HG03354 (cell line): ENCODE measurements at regions not wholly inside any gene's neighbourhood (a gene's known extent, or its start where the extent isn't known, plus 50 kb on each side); places are given as distances from the start of the nearest gene placed in this dataset.
"Not testable (repeated sequence)": the region's sequence is repeated elsewhere in the genome, so short reads cannot be mapped to it uniquely, and the experiment has no call there.

ENCODE experiments used
- ATAC-seq: cut with Tn5 transposase; IDR thresholded peaks from one replicate; pipeline ENCODE4 v1.9.1; 2021; ENCODE audit warnings: mild to moderate bottlenecking; ENCODE audit not compliant: unreplicated experiment, poor library complexity, severe bottlenecking

DNA sequence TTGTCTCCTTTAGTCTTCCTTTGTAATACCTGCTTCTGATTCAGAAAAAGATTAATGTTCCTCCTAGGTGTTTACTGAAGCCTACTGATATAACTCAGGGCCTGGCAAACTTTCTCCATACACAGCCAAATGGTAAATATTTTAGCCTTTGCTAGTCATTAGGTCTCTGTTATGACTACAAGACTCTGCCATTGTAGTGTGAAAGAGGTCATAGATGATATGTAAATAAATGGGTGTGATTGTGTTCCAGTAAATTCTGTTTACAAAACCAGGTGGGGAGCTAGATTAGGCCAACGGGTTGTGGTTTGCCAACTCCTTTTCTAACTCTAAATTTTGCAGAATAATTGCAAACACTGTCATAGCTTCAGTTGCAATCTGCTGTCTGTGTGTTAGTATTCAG, 568.1 kb upstream of the GNPDA2 start:
- no peak for ATAC-seq

DNA sequence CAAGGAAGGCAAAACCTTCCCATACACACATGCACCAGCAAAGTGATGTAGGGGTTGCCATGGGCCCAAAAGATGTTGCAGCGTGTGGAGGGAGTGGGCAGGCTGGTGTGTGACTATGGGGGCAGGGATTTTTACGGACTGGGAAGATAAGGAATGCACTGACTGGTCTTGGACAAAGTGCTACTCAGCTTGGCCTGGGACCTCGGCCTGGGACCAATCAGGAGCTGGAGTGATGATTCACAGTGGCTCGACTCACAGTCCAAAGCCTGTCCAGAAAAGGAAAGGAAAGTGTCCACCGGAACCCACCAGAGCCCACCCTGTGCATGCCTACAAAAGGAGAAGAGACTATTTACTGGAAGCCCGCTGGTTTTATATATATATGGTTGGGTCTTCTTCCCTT, 567.0 kb upstream of the GNPDA2 start:
- no peak for ATAC-seq

DNA sequence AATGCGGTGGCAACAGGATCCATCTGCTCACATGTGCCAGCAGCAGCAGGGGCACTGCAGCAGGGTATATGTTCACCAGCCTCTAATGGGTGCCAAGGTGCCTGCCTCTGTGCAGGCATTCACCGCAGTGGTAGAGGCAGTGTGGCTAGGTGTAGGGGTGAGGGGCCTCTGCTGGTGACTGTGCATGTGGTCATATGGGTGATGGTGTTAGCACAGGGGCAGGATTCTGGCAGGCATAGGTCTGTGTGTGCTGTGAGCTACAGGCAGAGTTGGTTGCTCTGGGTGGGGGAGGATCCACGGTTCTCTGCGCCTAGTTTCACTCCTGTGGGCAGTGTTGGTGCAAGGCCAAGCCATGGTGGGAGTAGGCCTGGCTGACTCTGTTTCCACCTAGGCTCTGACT, 566.5 kb upstream of the GNPDA2 start:
- ATAC-seq: no peak

DNA sequence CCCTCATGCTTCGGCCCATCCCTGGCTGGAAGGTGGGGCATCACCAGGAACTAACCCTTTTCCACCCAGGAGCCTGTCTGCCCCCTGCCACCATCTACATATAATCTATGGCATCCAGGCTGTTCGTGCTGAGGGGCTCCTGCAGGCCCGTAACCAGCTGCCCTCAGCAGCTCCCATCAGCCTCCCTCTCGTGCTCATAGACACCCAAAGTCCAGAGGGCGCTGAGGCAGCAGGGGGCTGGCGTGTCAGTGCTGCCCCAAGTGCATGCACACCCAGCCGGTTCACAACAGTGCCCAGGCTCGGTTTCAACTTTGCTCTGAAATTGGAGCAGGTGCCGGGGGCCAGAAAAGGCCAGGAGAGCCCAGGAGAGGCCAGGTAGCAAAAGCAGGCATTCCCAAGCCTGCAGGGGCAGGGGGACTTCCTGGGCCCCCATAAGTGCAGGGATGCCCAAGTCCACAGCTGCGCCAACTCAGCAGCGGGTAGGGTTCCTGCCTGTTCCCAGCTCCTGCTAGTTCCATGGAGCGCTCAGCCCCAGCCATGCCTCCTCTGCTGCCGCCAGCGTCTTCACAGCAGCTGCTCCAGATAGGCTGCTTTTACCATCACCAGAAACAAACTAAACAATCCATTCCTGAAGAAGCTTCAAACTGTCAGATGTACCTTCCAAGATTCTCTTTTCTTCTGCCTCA, 558.2 kb upstream of the GNPDA2 start:
- ATAC-seq: no peak

DNA sequence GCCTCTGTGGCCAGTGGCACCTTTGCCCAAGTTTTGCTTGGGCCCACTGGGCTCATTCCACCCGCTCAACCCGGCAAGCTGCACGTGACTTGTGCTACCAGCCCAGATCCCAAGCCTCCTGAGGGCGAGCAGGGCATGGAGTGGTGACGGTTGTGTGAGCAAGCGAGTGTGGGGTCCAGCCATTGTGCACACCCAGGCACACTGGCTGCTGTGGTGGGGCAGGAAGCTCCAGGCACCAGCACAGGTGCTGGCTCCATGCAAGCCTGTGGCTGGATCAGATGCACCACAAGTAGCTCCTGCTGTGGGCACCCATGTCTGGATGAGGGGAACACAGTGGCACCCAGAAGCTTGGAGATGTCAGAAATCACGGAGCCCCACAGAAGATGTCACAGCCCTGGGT, 557.0 kb upstream of the GNPDA2 start:
- ATAC-seq: no peak

DNA sequence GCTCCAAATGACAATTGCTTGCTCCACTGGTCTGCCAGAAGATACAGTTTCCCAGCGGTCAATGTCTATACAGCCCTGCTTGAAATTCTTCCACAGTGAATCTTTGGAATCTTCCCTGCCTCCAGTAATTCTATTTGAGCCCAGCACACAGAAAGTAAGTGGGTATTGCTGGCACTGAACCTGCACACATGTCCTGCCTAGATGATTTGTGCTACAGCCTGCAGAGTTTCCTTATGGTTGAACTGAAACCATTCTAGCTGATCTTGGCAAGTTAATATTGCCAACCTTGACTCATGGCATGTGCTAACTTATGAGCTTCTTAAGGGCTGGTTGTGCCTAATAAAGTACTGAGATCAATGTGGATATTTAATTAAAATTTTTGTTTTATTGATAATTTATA, 553.8 kb upstream of the GNPDA2 start:
- no peak for ATAC-seq

DNA sequence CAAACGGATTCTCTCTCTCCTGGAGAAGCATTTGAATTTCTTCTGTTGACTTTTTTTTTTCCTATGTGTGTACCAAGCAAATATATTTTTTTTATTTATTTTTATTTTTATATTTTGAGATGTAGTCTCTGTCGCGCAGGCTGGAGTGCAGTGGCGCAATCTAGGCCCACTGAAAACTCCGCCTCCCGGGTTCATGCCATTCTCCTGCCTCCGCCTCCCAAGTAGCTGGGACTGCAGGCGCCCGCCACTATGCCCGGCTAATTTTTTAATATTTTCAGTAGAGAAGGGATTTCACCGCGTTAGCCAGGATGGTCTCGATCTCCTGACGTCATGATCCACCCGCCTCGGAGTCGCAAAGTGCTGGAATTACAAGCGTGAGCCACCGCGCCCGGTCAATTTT, 549.5 kb upstream of the GNPDA2 start:
- ATAC-seq: no peak

DNA sequence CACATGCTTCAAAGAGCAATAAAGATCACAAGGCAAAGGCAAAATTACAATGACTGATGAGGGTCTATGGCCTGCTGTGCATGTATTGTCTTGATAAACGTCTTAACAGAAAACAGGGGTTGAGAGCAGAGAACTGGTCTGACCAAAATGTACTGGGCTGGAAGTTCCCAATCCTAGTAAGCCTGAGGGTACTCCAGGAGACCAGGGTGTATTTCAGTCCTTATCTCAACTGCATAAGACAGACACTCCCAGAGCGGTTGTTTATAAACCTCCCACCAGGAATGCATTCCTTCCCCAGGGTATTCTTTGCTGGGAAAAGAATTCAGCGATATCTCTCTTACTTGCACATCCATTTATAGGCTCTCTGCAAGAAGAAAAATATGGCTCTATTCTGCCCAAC, 521.8 kb upstream of the GNPDA2 start:
- ATAC-seq: not testable (repeated sequence)

DNA sequence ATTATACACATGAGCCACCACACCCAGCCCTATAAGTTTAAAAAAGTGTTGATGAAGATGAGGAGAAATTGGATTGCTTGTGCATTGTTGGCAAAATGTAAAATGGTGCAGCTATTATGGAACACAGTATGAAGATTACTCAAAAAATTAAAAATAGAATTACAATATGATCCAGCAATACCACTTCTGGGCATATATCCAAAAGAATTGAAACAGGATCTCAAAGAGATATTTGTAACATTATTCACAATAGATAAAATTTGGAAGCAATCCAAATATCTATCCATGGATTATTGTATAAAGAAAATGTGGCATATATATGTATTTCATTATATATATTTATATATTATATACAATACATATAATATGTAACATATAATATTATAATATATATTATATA, 515.6 kb upstream of the GNPDA2 start:
- ATAC-seq: no peak

DNA sequence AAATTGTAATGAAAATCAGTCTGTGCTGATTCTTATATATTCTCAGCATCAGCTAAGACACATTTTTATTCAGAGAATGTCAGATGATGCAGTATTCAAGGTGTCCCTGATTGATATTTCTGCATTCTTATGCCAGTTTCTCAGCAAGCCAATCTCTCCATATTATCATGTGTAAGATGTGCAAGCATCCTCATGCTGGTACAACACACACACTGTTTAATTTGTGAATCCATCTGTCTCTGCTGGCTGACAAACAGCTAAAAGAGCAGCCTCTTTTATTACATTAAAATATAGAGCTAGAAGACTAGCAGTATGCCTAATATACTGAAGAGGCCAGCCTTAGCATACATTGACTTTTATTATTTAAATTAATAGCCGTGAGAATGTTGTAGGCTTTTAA, 502.9 kb upstream of the GNPDA2 start:
- no peak for ATAC-seq

DNA sequence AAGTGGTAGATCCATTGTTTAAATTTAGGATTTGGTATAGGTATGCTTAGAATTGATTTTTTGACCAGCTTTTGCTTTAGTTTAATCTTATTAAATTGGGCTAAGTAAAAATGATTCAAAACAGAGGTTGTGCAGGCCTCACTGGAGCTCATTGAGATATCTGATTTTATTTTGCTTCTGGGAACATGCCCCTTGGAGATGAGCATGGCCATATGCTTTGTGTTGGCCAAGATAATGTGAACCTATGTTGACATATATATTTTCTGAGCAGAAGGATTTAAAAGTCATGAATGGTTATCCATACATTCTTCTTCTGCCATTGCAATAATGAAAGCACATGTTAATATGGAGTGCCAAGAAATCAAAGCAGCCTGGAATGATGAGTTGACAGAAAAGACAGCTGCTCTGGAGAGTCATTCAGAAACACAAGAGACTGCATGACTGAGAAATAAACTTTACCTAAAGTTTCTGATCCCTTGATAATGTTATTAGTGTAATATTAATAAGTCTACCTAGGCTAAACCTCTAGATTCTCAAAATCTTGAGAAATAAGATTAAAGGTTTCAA, 489.7 kb upstream of the GNPDA2 start:
- no peak for ATAC-seq

DNA sequence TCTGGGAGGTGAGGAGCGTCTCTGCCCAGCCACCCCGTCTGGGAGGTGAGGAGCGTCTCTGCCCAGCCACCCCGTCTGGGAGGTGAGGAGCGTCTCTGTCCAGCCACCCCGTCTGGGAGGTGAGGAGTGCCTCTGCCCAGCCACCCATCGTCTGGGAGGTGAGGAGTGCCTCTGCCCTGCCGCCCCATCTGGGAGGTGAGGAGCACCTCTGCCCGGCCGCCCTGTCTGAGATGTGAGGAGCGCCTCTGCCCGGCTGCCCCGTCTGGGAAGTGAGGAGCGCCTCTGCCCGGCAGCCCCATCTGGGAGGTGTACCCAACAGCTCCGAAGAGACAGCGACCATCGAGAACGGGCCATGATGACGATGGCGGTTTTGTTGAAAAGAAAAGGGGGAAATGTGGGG, 482.1 kb upstream of the GNPDA2 start:
- not testable (repeated sequence) for ATAC-seq

DNA sequence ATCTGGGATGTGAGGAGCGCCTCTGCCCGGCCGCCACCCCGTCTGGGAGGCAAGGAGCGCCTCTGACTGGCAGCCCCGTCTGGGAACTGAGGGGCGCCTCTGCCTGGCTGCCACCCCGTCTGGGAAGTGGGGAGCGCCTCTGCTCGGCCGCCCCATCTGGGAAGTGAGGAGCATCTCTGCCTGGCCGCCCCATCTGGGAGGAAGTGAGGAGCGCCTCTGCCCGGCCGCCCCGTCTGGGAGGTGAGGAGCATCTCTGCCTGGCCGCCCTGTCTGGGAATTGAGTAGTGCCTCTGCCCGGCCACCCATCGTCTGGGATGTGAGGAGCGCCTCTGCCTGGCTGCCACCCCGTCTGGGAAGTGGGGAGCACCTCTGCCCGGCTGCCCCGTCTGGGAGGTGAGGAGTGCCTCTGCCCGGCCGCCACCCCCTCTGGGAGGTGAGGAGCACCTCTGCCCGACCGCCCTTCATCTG, 481.5 kb upstream of the GNPDA2 start:
- ATAC-seq: not testable (repeated sequence)

DNA sequence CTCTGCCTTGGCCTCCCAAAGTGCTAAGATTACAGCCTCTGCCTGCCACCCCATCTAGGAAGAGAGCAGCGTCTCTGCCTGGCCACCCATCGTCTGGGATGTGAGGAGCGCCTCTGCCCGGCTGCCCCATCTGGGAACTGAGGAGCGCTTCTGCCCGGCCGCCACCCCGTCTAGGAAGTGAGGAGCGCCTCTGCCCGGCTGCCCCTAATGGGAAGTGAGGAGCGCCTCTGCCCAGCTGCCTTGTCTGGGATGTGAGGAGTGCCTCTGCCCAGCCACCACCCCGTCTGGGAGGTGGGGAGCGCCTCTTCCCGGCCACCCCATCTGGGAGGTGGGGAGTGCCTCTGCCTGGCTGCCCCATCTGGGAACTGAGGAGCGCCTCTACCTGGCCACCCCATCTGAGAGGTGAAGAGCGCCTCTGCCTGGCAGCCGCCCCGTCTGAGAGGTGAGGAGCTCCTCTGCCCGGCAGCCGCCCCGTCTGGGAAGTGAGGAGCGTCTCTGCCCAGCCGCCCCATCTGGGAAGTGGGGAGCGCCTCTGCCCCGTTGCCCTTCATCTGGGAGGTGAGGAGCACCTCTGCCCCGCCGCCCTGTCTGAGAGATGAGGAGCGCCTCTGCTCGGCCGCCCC, 481.0 kb upstream of the GNPDA2 start:
- ATAC-seq: not testable (repeated sequence)

DNA sequence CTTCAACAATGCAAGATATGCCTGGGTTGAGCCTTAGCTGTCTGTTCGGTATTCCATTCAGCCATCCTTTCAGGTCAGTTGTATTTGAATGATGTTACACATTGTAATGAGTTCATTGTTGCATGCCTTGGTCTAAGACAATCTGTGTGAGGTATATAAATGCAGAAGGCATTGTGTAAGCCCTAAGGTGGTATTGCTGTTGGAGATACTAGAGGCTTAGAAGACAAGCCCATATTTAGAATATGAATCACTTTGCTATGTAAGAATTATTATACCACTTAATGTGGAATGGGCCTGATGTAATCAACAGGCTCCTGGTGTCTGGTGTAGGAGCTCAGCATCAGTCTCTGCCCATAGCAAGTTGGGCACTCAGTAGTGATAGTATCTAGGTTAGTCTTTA, 473.4 kb upstream of the GNPDA2 start:
- no peak for ATAC-seq

DNA sequence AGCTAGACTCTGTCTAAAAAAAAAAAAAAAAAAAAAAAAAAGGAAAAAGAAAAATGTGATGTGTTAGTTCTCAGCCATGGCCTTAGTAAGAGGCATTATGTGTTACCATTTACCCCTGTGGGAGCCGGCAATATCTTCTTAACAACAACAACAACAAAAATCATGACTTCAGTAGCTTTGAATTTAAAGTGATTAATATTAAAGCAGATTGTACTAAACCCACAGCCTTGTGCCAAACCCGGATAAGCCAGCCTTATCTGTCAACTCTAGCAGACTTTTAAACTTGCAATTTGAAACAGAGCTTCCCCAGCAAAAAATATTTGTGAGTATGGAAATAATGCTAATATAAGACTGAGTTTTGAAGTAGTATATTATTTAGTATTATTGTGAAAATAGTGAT, 462.1 kb upstream of the GNPDA2 start:
- no peak for ATAC-seq

DNA sequence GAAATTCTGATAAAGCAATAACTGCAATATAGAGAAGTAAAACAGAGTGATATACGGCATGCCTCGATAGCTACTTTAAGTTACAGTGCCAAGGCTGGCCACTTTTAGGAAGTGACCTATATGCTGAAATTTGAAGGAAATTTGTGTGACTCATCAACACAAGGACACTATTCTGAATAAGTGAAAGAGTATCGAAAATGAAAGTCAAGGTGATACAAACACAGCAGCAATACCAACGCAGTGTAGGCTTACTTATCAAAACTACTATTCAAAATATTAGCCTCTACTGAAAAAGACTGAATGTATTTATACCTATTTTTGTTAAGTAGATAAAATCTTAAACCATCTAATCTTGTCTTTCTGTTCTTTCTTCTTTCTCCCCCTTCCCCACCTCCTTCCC, 459.9 kb upstream of the GNPDA2 start:
- no peak for ATAC-seq

DNA sequence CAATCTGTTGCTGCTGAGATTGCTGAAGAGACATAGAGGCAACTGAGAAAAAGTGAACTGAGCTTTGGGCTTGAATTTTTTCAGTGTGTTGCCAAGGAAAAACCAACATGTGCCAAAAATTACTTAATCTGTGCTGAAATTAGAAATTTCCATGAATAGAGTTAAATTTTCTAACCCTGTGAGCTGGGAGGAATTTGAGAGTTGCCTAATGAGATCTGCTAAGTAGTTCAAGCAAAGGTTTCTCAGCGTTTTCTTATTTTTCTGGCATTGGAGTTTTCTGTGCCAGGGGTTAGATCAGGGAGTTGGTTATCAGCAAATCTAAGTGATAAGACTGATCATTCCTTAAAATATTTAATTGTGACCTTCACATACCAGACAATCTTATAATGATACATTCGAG, 457.5 kb upstream of the GNPDA2 start:
- ATAC-seq: no peak

DNA sequence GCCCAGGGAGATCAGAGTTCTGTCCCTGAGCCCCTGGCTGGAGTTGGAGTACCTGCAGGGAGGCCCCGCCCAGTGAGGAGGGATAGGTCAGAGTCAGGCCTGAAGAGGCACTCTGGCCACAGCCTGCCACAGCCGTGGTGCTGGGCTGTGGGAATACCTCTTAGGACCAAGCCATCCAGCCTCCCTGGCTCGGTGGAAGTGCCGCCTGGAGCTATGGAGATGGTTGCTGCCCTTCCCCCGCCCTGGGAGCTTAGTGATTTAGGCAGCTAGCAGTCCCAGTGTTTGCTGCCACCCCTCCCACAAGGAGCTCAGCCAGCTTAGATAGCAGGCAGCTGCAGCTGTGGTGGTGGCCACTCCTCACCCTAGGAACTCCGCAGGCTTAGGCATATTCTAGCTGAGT, 446.3 kb upstream of the GNPDA2 start:
- no peak for ATAC-seq

DNA sequence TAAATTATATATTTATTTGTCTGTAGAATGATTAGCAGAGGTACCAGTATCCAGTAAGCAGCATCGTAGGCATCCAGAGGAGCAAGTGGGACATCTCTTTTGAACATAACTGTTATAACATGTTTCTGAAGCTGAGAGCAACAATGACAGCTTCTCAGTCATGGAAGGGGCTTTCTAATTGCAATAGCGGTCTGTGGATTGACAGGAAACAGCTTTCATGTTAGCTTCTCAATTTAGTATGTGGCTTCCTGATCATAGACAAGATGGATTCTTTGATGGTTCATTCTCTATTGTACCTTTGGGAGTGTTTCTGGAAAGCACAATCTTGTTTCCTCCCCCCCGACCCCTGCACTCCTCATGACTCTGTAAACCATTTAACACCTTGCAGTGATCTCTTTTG, 434.6 kb upstream of the GNPDA2 start:
- ATAC-seq: no peak

DNA sequence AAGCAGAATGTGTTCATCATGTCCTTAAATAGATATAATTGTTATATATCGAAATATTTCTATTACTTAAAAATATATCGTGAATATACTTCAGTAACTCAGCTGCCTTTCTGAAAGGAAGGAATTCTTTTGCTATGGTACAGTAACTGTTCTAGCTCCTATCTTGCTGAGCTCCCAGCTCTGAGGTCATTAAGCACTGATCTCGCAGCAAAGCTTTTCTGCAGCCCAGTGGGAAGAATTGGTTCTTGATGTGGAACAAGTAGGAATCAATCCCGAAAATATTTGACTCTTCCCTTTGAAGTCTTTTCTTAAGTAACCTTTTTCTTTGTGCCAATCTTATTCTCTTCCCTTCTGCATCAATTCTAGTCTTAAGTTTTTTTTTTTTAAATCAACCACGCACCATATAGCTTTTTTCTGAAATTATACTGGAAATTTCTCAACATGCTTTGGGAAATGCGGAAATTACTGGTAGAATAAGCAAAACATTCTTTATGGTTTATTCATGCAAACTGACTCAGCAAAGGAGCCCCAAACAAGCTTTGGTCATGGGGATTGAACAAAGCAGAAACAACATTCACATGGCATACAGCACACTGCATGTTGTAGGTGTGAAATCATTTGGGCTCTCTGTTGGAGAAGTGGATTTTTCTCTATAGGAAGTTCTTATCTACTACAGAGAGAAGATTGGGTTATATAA, 428.9 kb upstream of the GNPDA2 start:
- no peak for ATAC-seq
